Coronary artery (tissue), 2 donors: ENCODE measurements at regions not wholly inside any gene's neighbourhood (a gene's known extent, or its start where the extent isn't known, plus 50 kb on each side); places are given as distances from the start of the nearest gene placed in this dataset.

Experiments used
- DNase-seq: peaks from one replicate; pipeline ENCODE4 v3.0.0-alpha.2; 2017; ENCODE audit warnings: low spot score
- H3K27ac ChIP-seq, 2 donors: fragments of 200-600 bp; sonication (generic); one replicate each; pipeline ENCODE4 v1.5.1; 2016 to 2019
- H3K4me3 ChIP-seq: fragments of 200-600 bp; sonication (generic); 2 replicates; pipeline ENCODE4 v1.5.1; 2016; ENCODE audit warnings: mild to moderate bottlenecking, moderate library complexity
- CTCF ChIP-seq: fragments of 200-600 bp; sonication (generic); IDR thresholded peaks from one replicate; pipeline ENCODE4 v1.5.1; 2019; ENCODE audit warnings: antibody characterized with exemption

- no peak for DNase-seq
- H3K27ac ChIP-seq = no peak overlapping the region
Observed at GRCh38 chr10:126734015-126734414, 63.5 kb upstream of the C10orf90 start.

GRCh38 chr10:126734967-126735366 is 64.5 kb upstream of the C10orf90 start:
- no peak for DNase-seq
- no peak for TF ChIP-seq CTCF
- no peak overlapping the region for H3K4me3 ChIP-seq
- H3K27ac ChIP-seq = no peak overlapping the region

More at GRCh38 chr10:126734015-126734414, 63.5 kb upstream of the C10orf90 start:
- H3K4me3 ChIP-seq = no peak overlapping the region
- no peak for TF ChIP-seq CTCF

GRCh38 chr10:126736142-126736541 is 65.6 kb upstream of the C10orf90 start:
- H3K27ac ChIP-seq = no peak overlapping the region
- H3K4me3 ChIP-seq = no peak overlapping the region
- DNase-seq = no peak
- no peak for TF ChIP-seq CTCF

GRCh38 chr10:126736727-126737126 is 66.2 kb upstream of the C10orf90 start:
- TF ChIP-seq CTCF = no peak
- Histone ChIP-seq H3K27ac (no peak overlapping the region), H3K4me3 (no peak overlapping the region)
- no peak for DNase-seq

GRCh38 chr10:126738001-126738400 is 67.5 kb upstream of the C10orf90 start:
- no peak for DNase-seq
- no peak for TF ChIP-seq CTCF
- H3K4me3 ChIP-seq = no peak overlapping the region
- H3K27ac ChIP-seq = no peak overlapping the region

GRCh38 chr10:126744571-126744970 is 74.1 kb upstream of the C10orf90 start:
- TF ChIP-seq CTCF = no peak
- no peak overlapping the region for H3K27ac ChIP-seq
- DNase-seq = no peak
- H3K4me3 ChIP-seq = no peak overlapping the region

- Histone ChIP-seq H3K27ac (no peak overlapping the region), H3K4me3 (no peak overlapping the region)
- peak; percentile 34 for TF ChIP-seq CTCF
- no peak for DNase-seq
Observed at GRCh38 chr10:126749015-126749655, 78.6 kb upstream of the C10orf90 start.
